ENCODE measurements at regions not wholly inside any gene's neighbourhood (a gene's known extent, or its start where the extent isn't known, plus 50 kb on each side); places are given as distances from the start of the nearest gene placed in this dataset.
"Not testable (repeated sequence)": the region's sequence is repeated elsewhere in the genome, so short reads cannot be mapped to it uniquely, and the experiment has no call there.

DNA sequence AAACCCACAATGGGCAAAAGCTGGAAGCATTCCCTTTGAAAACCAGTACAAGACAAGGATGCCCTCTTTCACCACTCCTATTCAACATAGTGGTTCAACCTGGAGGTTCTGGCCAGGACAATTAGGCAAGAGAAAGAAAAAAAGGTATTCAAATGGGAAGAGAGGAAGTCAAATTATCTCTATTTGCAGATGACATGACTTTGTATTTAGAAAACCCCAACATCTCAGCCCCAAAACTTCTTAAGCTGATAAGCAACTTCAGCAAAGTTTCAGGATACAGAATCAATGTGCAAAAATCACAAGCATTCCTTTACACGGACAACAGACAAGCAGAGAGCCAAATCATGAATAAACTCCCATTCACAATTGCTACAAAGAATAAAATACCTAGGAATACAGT lies 246.9 kb downstream of the DMAC1 start:
- TF ChIP-seq, protein P1, sequence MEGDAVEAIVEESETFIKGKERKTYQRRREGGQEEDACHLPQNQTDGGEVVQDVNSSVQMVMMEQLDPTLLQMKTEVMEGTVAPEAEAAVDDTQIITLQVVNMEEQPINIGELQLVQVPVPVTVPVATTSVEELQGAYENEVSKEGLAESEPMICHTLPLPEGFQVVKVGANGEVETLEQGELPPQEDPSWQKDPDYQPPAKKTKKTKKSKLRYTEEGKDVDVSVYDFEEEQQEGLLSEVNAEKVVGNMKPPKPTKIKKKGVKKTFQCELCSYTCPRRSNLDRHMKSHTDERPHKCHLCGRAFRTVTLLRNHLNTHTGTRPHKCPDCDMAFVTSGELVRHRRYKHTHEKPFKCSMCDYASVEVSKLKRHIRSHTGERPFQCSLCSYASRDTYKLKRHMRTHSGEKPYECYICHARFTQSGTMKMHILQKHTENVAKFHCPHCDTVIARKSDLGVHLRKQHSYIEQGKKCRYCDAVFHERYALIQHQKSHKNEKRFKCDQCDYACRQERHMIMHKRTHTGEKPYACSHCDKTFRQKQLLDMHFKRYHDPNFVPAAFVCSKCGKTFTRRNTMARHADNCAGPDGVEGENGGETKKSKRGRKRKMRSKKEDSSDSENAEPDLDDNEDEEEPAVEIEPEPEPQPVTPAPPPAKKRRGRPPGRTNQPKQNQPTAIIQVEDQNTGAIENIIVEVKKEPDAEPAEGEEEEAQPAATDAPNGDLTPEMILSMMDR (optimal IDR thresholded peaks at IDR 0.05 in 1 of 3, IDR thresholded peaks at IDR 0.05 in 1 of 3, conservative IDR thresholded peaks at IDR 0.05 in 1 of 3; ENCODE audit: extremely low read depth in 1 of 3, insufficient read depth in 2 of 3, low read length in 3 of 3), result not testable (repeated sequence)
- not testable (repeated sequence) for TF ChIP-seq EZH2 (IDR thresholded peaks at IDR 0.05; ENCODE audit: low read length)

Measured in keratinocyte (primary cell).